Neuronal stem cell (in vitro differentiated cells): ENCODE measurements at regions not wholly inside any gene's neighbourhood (a gene's known extent, or its start where the extent isn't known, plus 50 kb on each side); places are given as distances from the start of the nearest gene placed in this dataset.

ENCODE experiments used
- DNase-seq: peaks from one replicate; pipeline ENCODE4 v3.0.0-alpha.2; 2013; ENCODE audit warnings: low spot score
- H2AFZ ChIP-seq: one replicate; pipeline ENCODE4 v1.6.1; 2013; ENCODE audit warnings: mild to moderate bottlenecking, low read length, inconsistent platforms
- H2AK5ac ChIP-seq: 2 replicates; pipeline ENCODE4 v1.6.1; 2013; ENCODE audit warnings: low read depth, mild to moderate bottlenecking, inconsistent platforms, low read length, moderate library complexity, mixed read lengths
- H2BK120ac ChIP-seq: 2 replicates; pipeline ENCODE4 v1.6.1; 2013; ENCODE audit warnings: low read depth, mild to moderate bottlenecking, inconsistent platforms, low read length, moderate library complexity, mixed read lengths
- H2BK12ac ChIP-seq: one replicate; pipeline ENCODE4 v1.6.1; 2013; ENCODE audit warnings: low read length, inconsistent platforms
- H2BK15ac ChIP-seq: 2 replicates; pipeline ENCODE4 v1.6.1; 2013; ENCODE audit warnings: mild to moderate bottlenecking, low read length, inconsistent platforms, mixed read lengths
- H2BK5ac ChIP-seq: one replicate; pipeline ENCODE4 v1.6.1; 2013; ENCODE audit warnings: inconsistent platforms, mild to moderate bottlenecking, low read length, moderate library complexity
- H3K14ac ChIP-seq: one replicate; pipeline ENCODE4 v1.6.1; 2013; ENCODE audit warnings: low read length, inconsistent platforms
- H3K18ac ChIP-seq: 2 replicates; pipeline ENCODE4 v1.6.1; 2013; ENCODE audit warnings: low read length, inconsistent platforms
- H3K23ac ChIP-seq: 2 replicates; pipeline ENCODE4 v1.6.1; 2013; ENCODE audit warnings: low read depth, mild to moderate bottlenecking, mixed read lengths, low read length, inconsistent platforms; ENCODE audit not compliant: poor library complexity
- H3K27ac ChIP-seq: replicated peaks from 3 replicates; pipeline ENCODE4 v1.5.1; 2013; ENCODE audit warnings: low read length, inconsistent platforms
- H3K27me3 ChIP-seq, 3 experiments: 2 replicates each; pipeline ENCODE4 v1.6.1; 2013; ENCODE audit warnings: low read length in 3 of 3, mild to moderate bottlenecking in 2 of 3, inconsistent platforms in 1 of 3, low read depth in 1 of 3, mixed read lengths in 1 of 3, moderate library complexity in 1 of 3; ENCODE audit not compliant: control insufficient read depth in 3 of 3, insufficient read depth in 3 of 3
- H3K36me3 ChIP-seq, 2 donors: replicated peaks in 1 of 2; 2 replicates each; pipeline ENCODE4 v1.6.1; 2013; ENCODE audit warnings: low read length in 2 of 2; ENCODE audit not compliant: control insufficient read depth in 2 of 2, insufficient read depth in 2 of 2
- H3K4ac ChIP-seq: 2 replicates; pipeline ENCODE4 v1.6.1; 2013; ENCODE audit warnings: inconsistent platforms, mild to moderate bottlenecking, low read length, moderate library complexity
- H3K4me1 ChIP-seq, 2 donors: 1 replicate in 1 of 2; 2 replicates in 1 of 2; pipeline ENCODE4 v1.6.1; 2013; ENCODE audit warnings: low read length in 2 of 2, low read depth in 1 of 2; ENCODE audit not compliant: control insufficient read depth in 2 of 2, insufficient read depth in 1 of 2
- H3K4me2 ChIP-seq: one replicate; pipeline ENCODE4 v1.6.1; 2013; ENCODE audit warnings: mild to moderate bottlenecking, low read length, inconsistent platforms; ENCODE audit not compliant: insufficient read depth, poor library complexity, severe bottlenecking
- H3K4me3 ChIP-seq, 2 donors: 2 replicates each; pipeline ENCODE4 v1.5.1; 2013; ENCODE audit warnings: low read length in 2 of 2, mild to moderate bottlenecking in 2 of 2, inconsistent platforms in 1 of 2, moderate library complexity in 1 of 2
- H3K79me1 ChIP-seq: one replicate; pipeline ENCODE4 v1.6.1; 2013; ENCODE audit warnings: low read depth, mild to moderate bottlenecking, inconsistent platforms, low read length, moderate library complexity
- H3K9ac ChIP-seq: one replicate; pipeline ENCODE4 v1.6.1; 2013; ENCODE audit warnings: mild to moderate bottlenecking, low read depth, low read length, inconsistent platforms; ENCODE audit not compliant: poor library complexity
- H3K9me3 ChIP-seq, 2 donors: replicated peaks in 1 of 2; 2 replicates each; pipeline versions ENCODE3 to v1.6.1; 2013; ENCODE audit warnings: low read length in 2 of 2, mild to moderate bottlenecking in 2 of 2, inconsistent platforms in 1 of 2, low read depth in 1 of 2, mixed read lengths in 1 of 2, moderate library complexity in 1 of 2; ENCODE audit not compliant: control insufficient read depth in 2 of 2, insufficient read depth in 1 of 2
- H4K8ac ChIP-seq: one replicate; pipeline ENCODE4 v1.6.1; 2013; ENCODE audit warnings: low read depth, mild to moderate bottlenecking, inconsistent platforms, low read length, moderate library complexity
- H4K91ac ChIP-seq: one replicate; pipeline ENCODE4 v1.6.1; 2013; ENCODE audit warnings: low read length, low read depth, mild to moderate bottlenecking, inconsistent platforms; ENCODE audit not compliant: poor library complexity
- WGBS, 2 donors: extraction: QIAGEN DNeasy Blood & Tissue Kit; methylation state at CpG; one replicate each; pipeline ENCODE4 v1.1.7; 2013; ENCODE audit warnings: missing lambda C conversion rate in 2 of 2, mixed read lengths in 1 of 2; ENCODE audit not compliant: insufficient read length in 2 of 2, insufficient replicate concordance in 1 of 2; ENCODE audit errors: extremely low coverage in 2 of 2; 5-methylcytosine and 5-hydroxymethylcytosine counted together

GRCh38 chr12:115348301-115348700 lies 664.3 kb upstream of the TBX3 start:
- H3K18ac ChIP-seq, result no peak overlapping the region
- H3K4ac ChIP-seq, result no peak overlapping the region
- H4K91ac ChIP-seq, result no peak overlapping the region
- no peak overlapping the region for H2BK15ac ChIP-seq
- H3K23ac ChIP-seq, result peak overlapping the region; percentile 50
- no peaks in the 10 kb centered on the region for H3K36me3 ChIP-seq
- no peaks in the 10 kb centered on the region for H3K9me3 ChIP-seq
- H2AK5ac ChIP-seq, result no peak overlapping the region
- no peak overlapping the region for H2AFZ ChIP-seq
- no peaks in the 10 kb centered on the region for H3K79me1 ChIP-seq
- no CpG with 5 or more reads among the region's 16 CpGs for WGBS, 2 donors
- H3K27ac ChIP-seq, result no peak overlapping the region
- no peak overlapping the region for H3K9ac ChIP-seq
- H2BK12ac ChIP-seq, result no peak overlapping the region
- no peak overlapping the region for H3K4me3 ChIP-seq
- no peak overlapping the region for H3K4me2 ChIP-seq
- H3K14ac ChIP-seq, result no peak overlapping the region
- DNase-seq, result no peak
- no peak overlapping the region for H4K8ac ChIP-seq
- no peak overlapping the region for H2BK120ac ChIP-seq
- no peaks in the 10 kb centered on the region for H3K4me1 ChIP-seq
- no peak overlapping the region for H2BK5ac ChIP-seq
- no peaks in the 10 kb centered on the region for H3K27me3 ChIP-seq

GRCh38 chr12:115343601-115344000 lies 659.6 kb upstream of the TBX3 start:
- Histone ChIP-seq H2BK12ac (no peak overlapping the region), H3K27me3 (no peaks in the 10 kb centered on the region), H3K9ac (no peak overlapping the region), H3K14ac (no peak overlapping the region), H2BK120ac (no peak overlapping the region), H3K9me3 (peaks cover 0 to 2% of the 10 kb centered on the region in 2 donors), H3K18ac (no peak overlapping the region), H3K4ac (no peak overlapping the region), H3K79me1 (no peaks in the 10 kb centered on the region), H4K8ac (no peak overlapping the region), H3K4me2 (no peak overlapping the region), H3K4me3 (no peak overlapping the region), H2AFZ (no peak overlapping the region), H3K4me1 (no peaks in the 10 kb centered on the region), H3K23ac (no peak overlapping the region), H3K27ac (no peak overlapping the region), H2BK15ac (no peak overlapping the region), H3K36me3 (no peaks in the 10 kb centered on the region), H2BK5ac (no peak overlapping the region), H4K91ac (no peak overlapping the region), H2AK5ac (no peak overlapping the region)
- WGBS, 2 donors, result no CpG with 5 or more reads among the region's 5 CpGs
- DNase-seq, result no peak

GRCh38 chr12:115343008-115343407 lies 659.0 kb upstream of the TBX3 start:
- peaks cover 0 to 2% of the 10 kb centered on the region in 2 donors for H3K9me3 ChIP-seq
- H3K18ac ChIP-seq, result no peak overlapping the region
- no peak overlapping the region for H3K4me3 ChIP-seq
- no peaks in the 10 kb centered on the region for H3K36me3 ChIP-seq
- H3K27me3 ChIP-seq, result no peaks in the 10 kb centered on the region
- no peak overlapping the region for H4K8ac ChIP-seq
- H2BK120ac ChIP-seq, result no peak overlapping the region
- no CpG with 5 or more reads among the region's 2 CpGs for WGBS, 2 donors
- H3K79me1 ChIP-seq, result no peaks in the 10 kb centered on the region
- H3K14ac ChIP-seq, result no peak overlapping the region
- no peak overlapping the region for H2BK15ac ChIP-seq
- H3K4me2 ChIP-seq, result no peak overlapping the region
- H2AK5ac ChIP-seq, result no peak overlapping the region
- H3K9ac ChIP-seq, result no peak overlapping the region
- DNase-seq, result no peak
- H3K23ac ChIP-seq, result no peak overlapping the region
- H3K4me1 ChIP-seq, result no peaks in the 10 kb centered on the region
- no peak overlapping the region for H2AFZ ChIP-seq
- no peak overlapping the region for H2BK12ac ChIP-seq
- no peak overlapping the region for H3K27ac ChIP-seq
- H2BK5ac ChIP-seq, result no peak overlapping the region
- H3K4ac ChIP-seq, result no peak overlapping the region
- no peak overlapping the region for H4K91ac ChIP-seq

DNA sequence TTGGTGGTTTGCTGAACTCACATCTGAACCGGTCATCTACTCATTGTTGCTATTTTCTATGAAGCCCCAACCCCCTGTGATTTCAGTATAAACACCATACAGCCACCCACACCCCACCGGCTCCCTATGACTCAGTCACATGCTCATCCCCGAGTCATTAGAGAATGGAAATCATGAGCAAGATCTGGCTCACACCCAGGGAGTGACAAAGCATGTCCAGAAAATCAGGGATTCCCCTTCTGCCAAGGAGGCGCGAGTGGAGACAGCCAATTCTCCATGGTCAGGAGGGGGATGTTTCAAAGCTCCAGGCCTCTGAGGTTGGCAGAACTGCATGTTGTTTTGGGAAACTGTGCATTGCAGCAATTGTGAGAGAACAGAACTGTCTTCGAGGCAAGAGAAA lies 657.5 kb upstream of the TBX3 start:
- H3K9me3 ChIP-seq, result peaks cover 0 to 2% of the 10 kb centered on the region in 2 donors
- no peak overlapping the region for H2BK120ac ChIP-seq
- no peak overlapping the region for H3K4ac ChIP-seq
- H4K91ac ChIP-seq, result no peak overlapping the region
- H3K23ac ChIP-seq, result no peak overlapping the region
- no peaks in the 10 kb centered on the region for H3K36me3 ChIP-seq
- no peak overlapping the region for H4K8ac ChIP-seq
- H3K4me2 ChIP-seq, result no peak overlapping the region
- no peak for DNase-seq
- H3K27ac ChIP-seq, result no peak overlapping the region
- no peak overlapping the region for H3K14ac ChIP-seq
- H3K9ac ChIP-seq, result no peak overlapping the region
- no CpG with 5 or more reads among the region's 6 CpGs for WGBS, 2 donors
- no peak overlapping the region for H2BK5ac ChIP-seq
- no peaks in the 10 kb centered on the region for H3K79me1 ChIP-seq
- H2BK12ac ChIP-seq, result no peak overlapping the region
- no peaks in the 10 kb centered on the region for H3K27me3 ChIP-seq
- no peak overlapping the region for H3K18ac ChIP-seq
- H3K4me3 ChIP-seq, result no peak overlapping the region
- H3K4me1 ChIP-seq, result no peaks in the 10 kb centered on the region
- no peak overlapping the region for H2AFZ ChIP-seq
- no peak overlapping the region for H2AK5ac ChIP-seq
- no peak overlapping the region for H2BK15ac ChIP-seq
